GM12892 (cell line): ENCODE measurements at regions not wholly inside any gene's neighbourhood (a gene's known extent, or its start where the extent isn't known, plus 50 kb on each side); places are given as distances from the start of the nearest gene placed in this dataset.

Experiments
- DNase-seq: peaks from one replicate; pipeline ENCODE4 v3.0.0; 2011; ENCODE audit not compliant: insufficient read length
- FAIRE-seq: peaks from 2 replicates; lab custom pipeline; 2011; peaks lifted over from hg19 to GRCh38; lab: Jason Lieb, UNC
- POLR2A ChIP-seq: IDR thresholded peaks from 2 replicates; pipeline ENCODE4 v1.6.1; 2011; ENCODE audit warnings: low read depth, low read length, control low read depth
- POLR2AphosphoS5 ChIP-seq: IDR thresholded peaks from 2 replicates; pipeline ENCODE4 v1.6.1; 2011; ENCODE audit warnings: low read depth, low read length, control low read depth
- TAF1 ChIP-seq: IDR thresholded peaks from 2 replicates; pipeline ENCODE4 v1.6.1; 2011; ENCODE audit warnings: low read depth, mild to moderate bottlenecking, control low read depth, low read length, borderline replicate concordance

DNA sequence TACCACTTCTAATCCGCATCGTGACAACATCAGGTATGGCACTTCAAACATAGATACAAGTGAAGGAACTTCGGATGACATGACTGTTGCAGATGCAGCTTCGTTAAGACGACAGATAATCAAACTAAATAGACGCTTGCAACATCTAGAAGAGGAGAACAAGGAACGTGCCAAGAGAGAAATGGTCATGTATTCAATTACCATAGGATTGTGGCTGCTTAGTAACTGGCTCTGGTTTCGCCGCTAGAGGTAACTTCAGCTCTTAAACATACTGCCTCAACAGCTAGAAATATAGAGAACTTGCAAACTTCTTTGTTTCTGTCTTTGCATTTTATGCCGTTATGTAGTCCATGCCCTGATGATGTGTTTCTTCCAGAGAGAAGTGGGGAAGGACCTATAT, 530.8 kb upstream of the DIPK2B start:
- DNase-seq = no peak
- TF ChIP-seq TAF1 = no peak
- no peak for TF ChIP-seq POLR2AphosphoS5
- TF ChIP-seq POLR2A = no peak
- FAIRE-seq = no peak

- no peak for TF ChIP-seq TAF1
- TF ChIP-seq POLR2AphosphoS5 = no peak
- TF ChIP-seq POLR2A = no peak
- DNase-seq (no peak), FAIRE-seq (peak; percentile 80)
Measured at GRCh38 chrX:45727761-45728160, 527.1 kb upstream of the DIPK2B start.

GRCh38 chrX:45722471-45722870, 521.8 kb upstream of the DIPK2B start:
- DNase-seq = no peak
- TF ChIP-seq POLR2A = no peak
- TF ChIP-seq POLR2AphosphoS5 = no peak
- no peak for TF ChIP-seq TAF1
- no peak for FAIRE-seq

DNA sequence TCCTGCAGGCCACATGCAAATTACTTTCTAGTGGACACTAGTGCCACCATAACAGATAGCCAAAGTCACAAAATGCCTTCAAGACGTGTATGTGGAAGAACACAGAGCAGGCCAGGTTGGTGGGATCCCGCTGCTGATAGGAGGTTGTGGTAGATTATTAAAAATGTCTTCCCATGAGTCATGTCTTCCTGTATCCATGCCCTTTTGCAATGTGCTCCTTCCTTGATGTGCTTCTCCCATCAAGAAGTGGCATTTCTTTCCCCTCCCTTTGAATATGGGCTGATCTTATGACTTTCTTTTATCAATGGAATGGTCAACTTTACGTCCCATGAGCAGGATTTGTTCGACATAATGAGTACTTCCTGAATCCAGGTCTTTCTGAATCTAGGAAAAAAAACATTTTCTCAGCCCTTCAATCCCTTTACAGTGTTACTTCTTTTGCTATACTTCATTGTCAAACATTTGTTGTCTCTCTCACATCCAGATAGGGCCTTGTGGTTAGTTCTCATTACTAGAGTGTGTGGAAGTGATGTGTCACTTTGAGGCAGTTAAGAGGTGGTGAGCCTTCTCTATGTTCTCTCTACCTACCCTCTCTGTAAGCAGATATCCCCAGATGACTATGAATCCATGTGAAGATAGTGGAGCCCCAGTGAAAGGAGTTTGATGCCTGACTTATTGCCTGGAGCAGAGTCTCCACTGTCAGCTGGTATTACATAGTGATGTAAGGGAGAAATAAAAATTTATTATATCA, 519.2 kb upstream of the DIPK2B start:
- no peak for FAIRE-seq
- no peak for DNase-seq
- TF ChIP-seq POLR2AphosphoS5 = no peak
- no peak for TF ChIP-seq TAF1
- no peak for TF ChIP-seq POLR2A

- DNase-seq (no peak), FAIRE-seq (no peak)
- TF ChIP-seq POLR2A = no peak
- TF ChIP-seq TAF1 = no peak
- TF ChIP-seq POLR2AphosphoS5 = no peak
Measured at GRCh38 chrX:45718676-45719075, 518.0 kb upstream of the DIPK2B start.

- DNase-seq (no peak), FAIRE-seq (no peak)
- TF ChIP-seq POLR2A (no peak), POLR2AphosphoS5 (no peak), TAF1 (no peak)
Measured at GRCh38 chrX:45716750-45717149, 516.1 kb upstream of the DIPK2B start.

GRCh38 chrX:45715748-45716147, 515.1 kb upstream of the DIPK2B start:
- DNase-seq (no peak), FAIRE-seq (no peak)
- no peak for TF ChIP-seq TAF1
- TF ChIP-seq POLR2AphosphoS5 = no peak
- TF ChIP-seq POLR2A = no peak

DNA sequence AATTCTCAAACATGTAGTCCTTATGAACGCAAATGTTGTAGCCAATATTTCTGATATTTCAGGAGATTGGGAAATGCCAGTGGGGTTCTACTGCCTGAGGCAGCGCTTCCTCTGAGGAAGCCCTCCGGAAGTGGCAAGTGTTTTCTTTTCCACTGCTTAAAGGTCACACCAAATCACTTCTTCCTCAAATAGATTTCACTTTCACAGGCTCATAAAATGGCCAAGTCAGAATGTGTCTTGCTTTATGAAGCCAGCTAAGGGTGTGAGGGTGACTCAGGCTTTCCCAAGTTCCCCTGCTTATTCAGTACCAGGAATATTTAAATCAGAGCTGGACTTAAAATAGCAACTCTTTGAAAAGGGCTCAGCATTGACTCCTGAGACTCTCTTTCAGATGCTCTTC, 514.2 kb upstream of the DIPK2B start:
- TF ChIP-seq POLR2AphosphoS5 (no peak), POLR2A (no peak), TAF1 (no peak)
- no peak for DNase-seq
- peak; percentile 5 for FAIRE-seq

DNA sequence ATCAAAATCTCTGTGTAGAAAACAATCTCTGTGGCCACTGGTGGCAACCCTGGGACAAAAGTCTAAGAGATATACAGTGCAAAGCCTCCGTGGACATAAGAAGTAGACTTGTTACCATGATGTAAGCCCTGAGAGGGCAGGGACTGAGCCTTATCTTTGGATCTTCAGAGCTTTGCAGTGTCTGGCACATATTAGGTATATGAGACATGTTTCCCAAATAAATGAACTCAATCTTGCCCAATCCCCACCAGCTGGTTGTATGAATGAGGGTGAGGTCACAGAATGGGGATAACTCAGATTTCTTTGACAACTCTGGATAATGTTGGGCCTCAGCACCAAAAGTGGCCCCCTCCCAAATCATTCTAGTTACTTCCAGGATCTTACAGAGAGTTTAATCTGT, 511.4 kb upstream of the DIPK2B start:
- no peak for TF ChIP-seq POLR2AphosphoS5
- no peak for TF ChIP-seq TAF1
- TF ChIP-seq POLR2A = no peak
- DNase-seq (no peak), FAIRE-seq (no peak)

GRCh38 chrX:45711231-45711630, 510.6 kb upstream of the DIPK2B start:
- FAIRE-seq (no peak), DNase-seq (no peak)
- TF ChIP-seq TAF1 = no peak
- TF ChIP-seq POLR2AphosphoS5 = no peak
- TF ChIP-seq POLR2A = no peak

GRCh38 chrX:45710081-45710801, 509.6 kb upstream of the DIPK2B start:
- TF ChIP-seq TAF1 (no peak), POLR2AphosphoS5 (no peak), POLR2A (no peak)
- DNase-seq = no peak
- peak; percentile 78 for FAIRE-seq

DNA sequence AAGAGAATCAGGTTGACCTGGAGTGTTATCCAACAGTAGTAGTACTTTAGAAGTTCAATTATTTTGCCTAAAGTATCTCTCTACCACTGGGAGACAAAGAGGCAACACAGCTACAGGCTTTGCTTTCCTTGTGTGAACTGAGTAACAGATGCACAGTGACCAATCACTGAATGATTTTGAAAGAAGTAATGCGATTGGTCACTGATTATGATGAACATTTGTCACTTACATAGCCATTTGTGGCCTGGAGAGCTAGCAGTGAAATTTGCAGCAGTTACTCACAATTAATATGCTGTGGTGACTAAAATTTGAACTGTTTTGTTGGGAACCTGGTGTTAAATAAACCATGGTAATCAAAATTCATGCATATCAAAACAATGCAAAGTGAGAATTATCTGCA, 508.7 kb upstream of the DIPK2B start:
- no peak for FAIRE-seq
- no peak for TF ChIP-seq TAF1
- TF ChIP-seq POLR2AphosphoS5 = no peak
- TF ChIP-seq POLR2A = no peak
- no peak for DNase-seq

GRCh38 chrX:45699158-45699557, 498.5 kb upstream of the DIPK2B start:
- TF ChIP-seq POLR2AphosphoS5 (no peak), TAF1 (no peak), POLR2A (no peak)
- FAIRE-seq (no peak), DNase-seq (no peak)
